ENCODE measurements at regions not wholly inside any gene's neighbourhood (a gene's known extent, or its start where the extent isn't known, plus 50 kb on each side); places are given as distances from the start of the nearest gene placed in this dataset.

GRCh38 chr1:189596197-189596596, 881.5 kb downstream of the BRINP3 start:
- TF ChIP-seq, protein P1, sequence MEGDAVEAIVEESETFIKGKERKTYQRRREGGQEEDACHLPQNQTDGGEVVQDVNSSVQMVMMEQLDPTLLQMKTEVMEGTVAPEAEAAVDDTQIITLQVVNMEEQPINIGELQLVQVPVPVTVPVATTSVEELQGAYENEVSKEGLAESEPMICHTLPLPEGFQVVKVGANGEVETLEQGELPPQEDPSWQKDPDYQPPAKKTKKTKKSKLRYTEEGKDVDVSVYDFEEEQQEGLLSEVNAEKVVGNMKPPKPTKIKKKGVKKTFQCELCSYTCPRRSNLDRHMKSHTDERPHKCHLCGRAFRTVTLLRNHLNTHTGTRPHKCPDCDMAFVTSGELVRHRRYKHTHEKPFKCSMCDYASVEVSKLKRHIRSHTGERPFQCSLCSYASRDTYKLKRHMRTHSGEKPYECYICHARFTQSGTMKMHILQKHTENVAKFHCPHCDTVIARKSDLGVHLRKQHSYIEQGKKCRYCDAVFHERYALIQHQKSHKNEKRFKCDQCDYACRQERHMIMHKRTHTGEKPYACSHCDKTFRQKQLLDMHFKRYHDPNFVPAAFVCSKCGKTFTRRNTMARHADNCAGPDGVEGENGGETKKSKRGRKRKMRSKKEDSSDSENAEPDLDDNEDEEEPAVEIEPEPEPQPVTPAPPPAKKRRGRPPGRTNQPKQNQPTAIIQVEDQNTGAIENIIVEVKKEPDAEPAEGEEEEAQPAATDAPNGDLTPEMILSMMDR (IDR thresholded peaks at IDR 0.05; ENCODE audit: low read length) = no peak
- no peak for TF ChIP-seq EZH2 (IDR thresholded peaks at IDR 0.05; ENCODE audit: borderline replicate concordance, low read length)
